ENCODE measurements at regions not wholly inside any gene's neighbourhood (a gene's known extent, or its start where the extent isn't known, plus 50 kb on each side); places are given as distances from the start of the nearest gene placed in this dataset.

DNA sequence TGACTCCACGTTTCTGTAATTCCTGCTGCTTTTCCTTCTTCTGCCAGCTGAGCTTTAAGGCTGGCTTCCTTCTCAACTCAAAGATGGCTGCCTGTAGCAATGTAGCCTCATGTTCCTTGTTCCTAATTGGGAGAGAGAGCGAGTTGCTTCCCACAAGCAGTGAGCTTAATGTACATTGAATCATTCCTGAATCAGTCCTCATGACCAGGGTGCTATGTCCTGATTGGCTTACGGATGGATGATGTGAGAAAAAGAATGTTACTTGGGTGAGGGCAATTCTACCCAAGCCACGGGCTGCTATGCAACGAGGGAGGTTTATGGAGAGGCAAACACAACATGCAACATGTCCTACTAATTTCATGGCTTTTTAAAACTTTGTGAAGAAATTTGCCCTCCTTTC, 356.2 kb downstream of the RASEF start:
- no peaks in the 10 kb centered on the region for H3K9me3 Mint-ChIP-seq (ENCODE audit: insufficient read depth)
- no peaks in the 10 kb centered on the region for H4K20me1 ChIP-seq (ENCODE audit: control insufficient read depth, insufficient read depth, low read length, poor library complexity, severe bottlenecking)
- no peak overlapping the region for H3K4me3 ChIP-seq (ENCODE audit: control extremely low read depth in 1 of 5, extremely low read depth in 1 of 5, insufficient read depth in 1 of 5, low read depth in 2 of 5, low read length in 4 of 5)
- no peaks in the 10 kb centered on the region for H3K79me2 ChIP-seq (ENCODE audit: control insufficient read depth, insufficient read depth, low read length)
- H3K27me3 Mint-ChIP-seq, result no peaks in the 10 kb centered on the region
- no peaks in the 10 kb centered on the region for H3K4me1 ChIP-seq (ENCODE audit: control insufficient read depth in 2 of 2, insufficient read depth in 2 of 2, low read length in 2 of 2)
- TF ChIP-seq EZH2 (IDR thresholded peaks at IDR 0.05; ENCODE audit: borderline replicate concordance, insufficient read depth, low read depth, low read length, poor library complexity, severe bottlenecking), result no peak
- TF ChIP-seq, protein P1, sequence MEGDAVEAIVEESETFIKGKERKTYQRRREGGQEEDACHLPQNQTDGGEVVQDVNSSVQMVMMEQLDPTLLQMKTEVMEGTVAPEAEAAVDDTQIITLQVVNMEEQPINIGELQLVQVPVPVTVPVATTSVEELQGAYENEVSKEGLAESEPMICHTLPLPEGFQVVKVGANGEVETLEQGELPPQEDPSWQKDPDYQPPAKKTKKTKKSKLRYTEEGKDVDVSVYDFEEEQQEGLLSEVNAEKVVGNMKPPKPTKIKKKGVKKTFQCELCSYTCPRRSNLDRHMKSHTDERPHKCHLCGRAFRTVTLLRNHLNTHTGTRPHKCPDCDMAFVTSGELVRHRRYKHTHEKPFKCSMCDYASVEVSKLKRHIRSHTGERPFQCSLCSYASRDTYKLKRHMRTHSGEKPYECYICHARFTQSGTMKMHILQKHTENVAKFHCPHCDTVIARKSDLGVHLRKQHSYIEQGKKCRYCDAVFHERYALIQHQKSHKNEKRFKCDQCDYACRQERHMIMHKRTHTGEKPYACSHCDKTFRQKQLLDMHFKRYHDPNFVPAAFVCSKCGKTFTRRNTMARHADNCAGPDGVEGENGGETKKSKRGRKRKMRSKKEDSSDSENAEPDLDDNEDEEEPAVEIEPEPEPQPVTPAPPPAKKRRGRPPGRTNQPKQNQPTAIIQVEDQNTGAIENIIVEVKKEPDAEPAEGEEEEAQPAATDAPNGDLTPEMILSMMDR (IDR thresholded peaks at IDR 0.05), result no peak
- no peak for ATAC-seq (ENCODE audit: low read depth)
- POLR2A ChIA-PET, result no interaction called here
- no peaks in the 10 kb centered on the region for H3K27me3 ChIP-seq (replicated peaks in 1 of 4; ENCODE audit: control extremely low read depth in 1 of 4, control insufficient read depth in 3 of 4, insufficient read depth in 4 of 4, low read length in 3 of 4)
- H3K4me3 Mint-ChIP-seq, result no peak overlapping the region
- no peaks in the 10 kb centered on the region for H3K9me3 ChIP-seq (ENCODE audit: control extremely low read depth in 1 of 3, control insufficient read depth in 2 of 3, insufficient read depth in 1 of 3, low read length in 2 of 3)
- no peak overlapping the region for H2AFZ ChIP-seq (ENCODE audit: insufficient read depth, low read depth, low read length, poor library complexity, severe bottlenecking)
- no peaks in the 10 kb centered on the region for H3K4me1 Mint-ChIP-seq
- H3K9ac ChIP-seq (ENCODE audit: low read length), result no peak overlapping the region
- H3K27ac Mint-ChIP-seq, result no peak overlapping the region
- WGBS (ENCODE audit: insufficient coverage), result 78% methylated on average over 1 of the region's 5 CpGs
- CTCF ChIA-PET, result no interaction called here
- no peak for DNase-seq
- intact Hi-C loops (cut with micrococcal nuclease), result no loop called here
- H3K36me3 ChIP-seq (replicated peaks in 1 of 2; ENCODE audit: control extremely low read depth in 1 of 2, control insufficient read depth in 1 of 2, extremely low read depth in 1 of 2, insufficient read depth in 2 of 2, low read length in 1 of 2), result no peaks in the 10 kb centered on the region
- H3K27ac ChIP-seq (ENCODE audit: low read length in 2 of 2), result no peak overlapping the region
- H3K4me2 ChIP-seq (replicated peaks; ENCODE audit: low read depth, low read length, poor library complexity, severe bottlenecking), result no peak overlapping the region

DNA sequence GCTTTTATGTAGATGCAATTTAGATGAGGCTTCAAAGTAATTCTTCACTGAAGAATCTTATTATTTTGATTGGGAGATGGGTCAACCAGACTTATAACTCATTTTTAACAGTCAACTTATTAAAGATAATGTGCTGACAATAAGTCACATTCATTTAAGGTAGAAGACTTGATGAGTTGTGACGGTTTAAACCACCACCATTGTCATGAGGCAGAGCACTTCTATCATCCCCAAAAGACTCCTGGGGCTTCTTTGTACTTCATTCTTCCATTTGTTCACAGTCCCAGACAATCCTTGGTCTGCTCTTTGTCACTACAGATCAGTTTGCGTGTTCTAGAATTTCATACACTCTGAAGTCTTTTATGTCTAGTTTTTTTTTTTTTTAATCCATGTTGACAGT, 346.1 kb downstream of the RASEF start:
- ATAC-seq (ENCODE audit: low read depth) (no peak), DNase-seq (no peak)
- H3K27me3 ChIP-seq (replicated peaks in 1 of 4; ENCODE audit: control extremely low read depth in 1 of 4, control insufficient read depth in 3 of 4, insufficient read depth in 4 of 4, low read length in 3 of 4), result no peaks in the 10 kb centered on the region
- no peak overlapping the region for H3K9ac ChIP-seq (ENCODE audit: low read length)
- H3K4me1 ChIP-seq (ENCODE audit: control insufficient read depth in 2 of 2, insufficient read depth in 2 of 2, low read length in 2 of 2), result no peaks in the 10 kb centered on the region
- WGBS (ENCODE audit: insufficient coverage), result 100% methylated on average over 1 of the region's 2 CpGs
- Mint-ChIP-seq H3K4me1 (no peaks in the 10 kb centered on the region), H3K4me3 (no peak overlapping the region), H3K27me3 (no peaks in the 10 kb centered on the region), H3K9me3 (ENCODE audit: insufficient read depth) (peaks cover 7% of the 10 kb centered on the region), H3K27ac (no peak overlapping the region)
- TF ChIP-seq, protein P1 (IDR thresholded peaks at IDR 0.05), result no peak
- TF ChIP-seq EZH2 (IDR thresholded peaks at IDR 0.05; ENCODE audit: borderline replicate concordance, insufficient read depth, low read depth, low read length, poor library complexity, severe bottlenecking), result no peak
- H3K36me3 ChIP-seq (replicated peaks in 1 of 2; ENCODE audit: control extremely low read depth in 1 of 2, control insufficient read depth in 1 of 2, extremely low read depth in 1 of 2, insufficient read depth in 2 of 2, low read length in 1 of 2), result no peaks in the 10 kb centered on the region
- no peak overlapping the region for H3K27ac ChIP-seq (ENCODE audit: low read length in 2 of 2)
- H3K79me2 ChIP-seq (ENCODE audit: control insufficient read depth, insufficient read depth, low read length), result no peaks in the 10 kb centered on the region
- intact Hi-C loops (cut with micrococcal nuclease), result no loop called here
- no peaks in the 10 kb centered on the region for H4K20me1 ChIP-seq (ENCODE audit: control insufficient read depth, insufficient read depth, low read length, poor library complexity, severe bottlenecking)
- H3K4me2 ChIP-seq (replicated peaks; ENCODE audit: low read depth, low read length, poor library complexity, severe bottlenecking), result no peak overlapping the region
- H2AFZ ChIP-seq (ENCODE audit: insufficient read depth, low read depth, low read length, poor library complexity, severe bottlenecking), result no peak overlapping the region
- H3K9me3 ChIP-seq (ENCODE audit: control extremely low read depth in 1 of 3, control insufficient read depth in 2 of 3, insufficient read depth in 1 of 3, low read length in 2 of 3), result peaks cover 0 to 4% (median 0%) of the 10 kb centered on the region in 3 donors
- ChIA-PET CTCF (no interaction called here), POLR2A (no interaction called here)
- no peak overlapping the region for H3K4me3 ChIP-seq (ENCODE audit: control extremely low read depth in 1 of 5, extremely low read depth in 1 of 5, insufficient read depth in 1 of 5, low read depth in 2 of 5, low read length in 4 of 5)
